Stomach (tissue), 8 donors: ENCODE measurements at regions not wholly inside any gene's neighbourhood (a gene's known extent, or its start where the extent isn't known, plus 50 kb on each side); places are given as distances from the start of the nearest gene placed in this dataset.

Source experiments
- DNase-seq, 2 donors: peaks; one replicate each; pipeline versions ENCODE4 v3.0.0 to v3.0.0-alpha.2; 2013 to 2019
- H3K27ac ChIP-seq, 5 donors: fragments of 200-600 bp in 4 of 5; sonication (generic) in 4 of 5; one replicate each; pipeline ENCODE4 v1.5.1; 2013 to 2019; ENCODE audit warnings: mild to moderate bottlenecking in 1 of 5, moderate library complexity in 1 of 5
- H3K27me3 ChIP-seq, 3 donors: fragments of 200-600 bp; sonication (generic); one replicate each; pipeline ENCODE4 v1.5.1; 2017 to 2019; ENCODE audit warnings: mixed run types in 1 of 3
- H3K36me3 ChIP-seq, 4 donors: fragments of 200-600 bp; sonication (generic); 1 replicate in 3 of 4; 2 replicates in 1 of 4; pipeline ENCODE4 v1.5.1; 2016 to 2019
- H3K4me1 ChIP-seq, 4 donors: fragments of 200-600 bp; sonication (generic); one replicate each; pipeline ENCODE4 v1.5.1; 2016 to 2019
- H3K4me3 ChIP-seq, 4 donors: fragments of 200-600 bp; sonication (generic) in 3 of 4; one replicate each; pipeline ENCODE4 v1.5.1; 2016 to 2019; ENCODE audit warnings: mild to moderate bottlenecking in 1 of 4
- H3K9me3 ChIP-seq, 4 donors: fragments of 200-600 bp; sonication (generic); one replicate each; pipeline ENCODE4 v1.5.1; 2016 to 2019
- EP300 ChIP-seq: sonication (generic); formaldehyde crosslinking; IDR thresholded peaks from one replicate; pipeline ENCODE4 v1.6.1; 2017; ENCODE audit warnings: antibody characterized with exemption
- POLR2A ChIP-seq, 4 donors: fragments of 450-650 bp; IDR thresholded peaks; one replicate each; pipeline ENCODE4 v1.6.1; 2016; ENCODE audit warnings: antibody characterized with exemption in 4 of 4, control low read depth in 2 of 4, mild to moderate bottlenecking in 1 of 4, moderate library complexity in 1 of 4
- POLR2AphosphoS5 ChIP-seq, 3 donors: sonication (generic); formaldehyde crosslinking; IDR thresholded peaks; one replicate each; pipeline ENCODE4 v1.6.1; 2016; ENCODE audit warnings: antibody characterized with exemption in 3 of 3
- WGBS, 5 donors: extraction: QIAGEN DNeasy Blood & Tissue Kit in 3 of 5; methylation state at CpG; one replicate each; pipeline versions ENCODE4 v1.1.5 to v1.1.7; 2013 to 2018; 5-methylcytosine and 5-hydroxymethylcytosine counted together
- intact Hi-C: fragments of 100-400 bp; cut with DNase I; formaldehyde crosslinking; loops from one replicate; pipeline ENCODE4 v1.15.1; 2023; ENCODE audit warnings: low total_unique reads
- TF ChIP-seq, protein P1 (sequence below), 7 experiments: fragments of 450-650 bp in 4 of 7; fragments of 200-600 bp in 3 of 7; sonication (generic) in 3 of 7; IDR thresholded peaks; one replicate each; pipeline ENCODE4 v1.5.1; 2016 to 2019; ENCODE audit warnings: antibody characterized with exemption in 7 of 7, control low read depth in 2 of 7, mild to moderate bottlenecking in 1 of 7
- donor health status: healthy with polysubstance abuse.
- donor health status: Bipolar disorder and iron deficiency.
- donor health status: healthy.

DNA sequence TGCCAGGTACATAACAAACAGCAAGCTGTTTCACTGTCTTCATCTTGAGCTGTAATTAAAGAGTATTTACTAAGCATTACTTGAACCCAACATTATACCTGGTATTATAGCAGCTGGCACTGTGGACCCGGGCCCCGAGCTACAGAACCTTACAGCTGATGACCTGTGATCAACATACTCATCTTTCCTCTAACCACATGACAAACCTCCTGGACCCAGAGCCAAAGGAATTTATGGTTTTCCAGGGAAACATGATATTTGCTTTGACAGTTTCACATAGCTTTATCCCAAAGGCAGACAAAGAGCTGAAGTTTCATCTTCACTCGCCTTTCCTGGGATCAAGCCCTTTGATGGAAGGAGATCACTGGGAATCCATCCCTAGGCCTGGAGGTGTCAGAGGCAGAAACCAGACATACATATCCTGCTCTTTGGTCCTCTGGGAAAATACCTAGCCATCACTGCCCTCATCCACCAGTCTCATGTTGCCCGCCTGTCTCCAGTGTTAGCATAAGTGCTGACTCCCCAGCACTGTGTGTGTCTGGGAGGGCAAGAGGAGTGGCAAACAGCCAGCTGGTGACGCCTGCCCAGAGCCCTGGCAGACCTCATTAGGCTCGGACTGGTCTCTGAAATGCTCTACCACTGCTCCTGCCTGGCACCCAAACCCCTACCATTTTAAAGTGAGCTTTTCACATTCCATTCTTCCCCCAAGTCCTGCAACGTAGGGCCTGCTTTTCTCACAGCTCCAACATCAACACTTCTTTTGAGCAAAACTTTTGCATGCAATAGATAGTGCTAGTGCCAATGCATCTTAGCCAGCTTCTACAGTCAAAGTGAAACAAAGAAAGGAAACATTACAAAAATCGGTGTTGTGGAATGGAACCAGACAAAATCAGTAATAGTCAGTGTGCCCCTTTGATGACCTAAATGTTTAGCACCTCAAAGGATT lies 138.8 kb upstream of the CTAGE1 start:
- TF ChIP-seq EP300 (no peak), POLR2AphosphoS5 (IDR thresholded peaks at IDR 0.05) (no peak), POLR2A (IDR thresholded peaks at IDR 0.05) (no peak)
- TF ChIP-seq, protein P1, sequence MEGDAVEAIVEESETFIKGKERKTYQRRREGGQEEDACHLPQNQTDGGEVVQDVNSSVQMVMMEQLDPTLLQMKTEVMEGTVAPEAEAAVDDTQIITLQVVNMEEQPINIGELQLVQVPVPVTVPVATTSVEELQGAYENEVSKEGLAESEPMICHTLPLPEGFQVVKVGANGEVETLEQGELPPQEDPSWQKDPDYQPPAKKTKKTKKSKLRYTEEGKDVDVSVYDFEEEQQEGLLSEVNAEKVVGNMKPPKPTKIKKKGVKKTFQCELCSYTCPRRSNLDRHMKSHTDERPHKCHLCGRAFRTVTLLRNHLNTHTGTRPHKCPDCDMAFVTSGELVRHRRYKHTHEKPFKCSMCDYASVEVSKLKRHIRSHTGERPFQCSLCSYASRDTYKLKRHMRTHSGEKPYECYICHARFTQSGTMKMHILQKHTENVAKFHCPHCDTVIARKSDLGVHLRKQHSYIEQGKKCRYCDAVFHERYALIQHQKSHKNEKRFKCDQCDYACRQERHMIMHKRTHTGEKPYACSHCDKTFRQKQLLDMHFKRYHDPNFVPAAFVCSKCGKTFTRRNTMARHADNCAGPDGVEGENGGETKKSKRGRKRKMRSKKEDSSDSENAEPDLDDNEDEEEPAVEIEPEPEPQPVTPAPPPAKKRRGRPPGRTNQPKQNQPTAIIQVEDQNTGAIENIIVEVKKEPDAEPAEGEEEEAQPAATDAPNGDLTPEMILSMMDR (IDR thresholded peaks at IDR 0.05): no peak
- intact Hi-C loops: no loop called here
- WGBS, 5 donors: 56 to 71% (median 63%) methylated on average over 8 of the region's 8 CpGs
- H3K36me3 ChIP-seq: no peaks in the 10 kb centered on the region
- peaks cover 7 to 26% (median 16%) of the 10 kb centered on the region in 4 donors for H3K4me1 ChIP-seq
- no peaks in the 10 kb centered on the region for H3K9me3 ChIP-seq
- H3K27me3 ChIP-seq: peaks cover 0 to 19% (median 8%) of the 10 kb centered on the region in 3 donors
- H3K4me3 ChIP-seq: no peak overlapping the region
- peak; percentile 55 to 60 for DNase-seq
- peak overlapping the region in 1 of 5 donors; percentile 9 for H3K27ac ChIP-seq

DNA sequence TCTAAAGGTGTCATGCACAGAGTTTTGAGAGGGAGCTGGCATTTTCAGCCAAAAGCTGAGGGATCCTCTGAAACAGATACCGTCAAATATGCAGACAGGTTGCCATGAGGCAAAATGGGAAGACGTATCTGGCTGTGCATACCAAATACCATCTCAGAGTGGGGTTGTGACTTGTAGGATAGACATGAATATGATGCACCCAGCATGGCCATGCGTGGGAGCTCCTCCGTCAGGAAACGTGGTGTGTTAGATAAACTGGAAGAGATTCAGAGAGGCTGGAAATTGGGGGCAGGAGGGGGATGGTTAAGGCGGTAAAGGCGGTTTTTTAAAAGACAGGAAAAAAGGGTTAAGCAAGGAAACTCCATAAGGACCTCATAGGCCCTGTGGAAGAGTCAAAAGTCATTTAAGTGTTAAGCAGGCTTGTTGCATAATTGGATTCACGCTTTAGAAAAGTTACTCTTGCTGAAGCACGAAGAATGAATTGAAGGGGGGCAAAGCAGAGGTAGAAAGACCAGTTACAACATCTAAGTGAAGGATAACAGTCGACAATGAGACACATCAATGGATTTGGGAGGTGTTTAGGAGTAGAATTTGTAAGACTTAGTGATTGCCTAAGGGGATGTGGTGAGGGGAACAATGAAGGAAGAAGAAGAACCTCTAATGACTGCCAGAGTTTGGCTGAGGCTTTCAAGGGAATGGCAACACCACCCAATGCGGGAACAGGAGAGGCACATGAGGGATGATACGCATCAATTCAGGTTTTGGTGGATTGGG lies 139.6 kb upstream of the CTAGE1 start:
- Histone ChIP-seq H3K27me3 (peaks cover 0 to 20% (median 8%) of the 10 kb centered on the region in 3 donors), H3K27ac (peak overlapping the region in 1 of 5 donors; percentile 9), H3K4me1 (peaks cover 7 to 23% (median 16%) of the 10 kb centered on the region in 4 donors), H3K9me3 (no peaks in the 10 kb centered on the region), H3K4me3 (no peak overlapping the region), H3K36me3 (no peaks in the 10 kb centered on the region)
- intact Hi-C loops: no loop called here
- DNase-seq: no peak
- WGBS, 5 donors: 88 to 92% (median 88%) methylated on average over 11 to 12 of the region's 12 CpGs
- TF ChIP-seq POLR2A (IDR thresholded peaks at IDR 0.05) (no peak), EP300 (no peak), POLR2AphosphoS5 (IDR thresholded peaks at IDR 0.05) (no peak)
- TF ChIP-seq, protein P1 (IDR thresholded peaks at IDR 0.05): no peak

DNA sequence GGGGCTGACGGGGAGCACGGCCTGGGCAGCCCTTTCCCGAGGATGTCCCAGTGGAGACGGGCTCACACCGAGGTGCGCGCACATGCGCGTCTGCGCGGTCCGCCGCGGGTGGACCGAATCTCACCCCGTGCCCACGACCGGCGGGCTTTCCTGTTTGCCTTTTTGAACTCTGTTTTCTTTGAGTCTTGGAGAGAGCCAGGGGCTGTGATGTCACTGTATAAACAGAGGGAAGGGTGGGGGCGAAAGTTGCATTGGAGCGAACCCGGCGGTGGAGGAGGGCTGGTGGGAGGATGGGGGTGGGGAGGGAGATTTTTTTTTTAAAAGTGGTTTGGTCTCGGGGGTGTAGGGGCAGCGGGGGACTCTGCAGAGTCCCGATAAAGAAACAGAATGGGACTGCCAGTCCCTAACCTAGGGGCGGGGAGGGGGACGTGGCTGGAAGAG lies 141.2 kb upstream of the CTAGE1 start:
- intact Hi-C loops: no loop called here
- Histone ChIP-seq H3K27me3 (peaks cover 0 to 26% (median 8%) of the 10 kb centered on the region in 3 donors), H3K36me3 (no peaks in the 10 kb centered on the region), H3K9me3 (no peaks in the 10 kb centered on the region), H3K4me3 (peak overlapping the region; percentile 49 to 59 (median 58)), H3K4me1 (peaks cover 7 to 27% (median 19%) of the 10 kb centered on the region in 4 donors), H3K27ac (peak overlapping the region in 4 of 5 donors; percentile 77 to 90 (median 81))
- WGBS, 5 donors: 3 to 7% (median 4%) methylated on average over 28 of the region's 28 CpGs
- DNase-seq: peak; percentile 47 to 90
- TF ChIP-seq, protein P1 (IDR thresholded peaks at IDR 0.05): no peak
- TF ChIP-seq POLR2AphosphoS5 (IDR thresholded peaks at IDR 0.05) (peak in 2 of 3 donors; percentile 10 to 14), POLR2A (IDR thresholded peaks at IDR 0.05) (no peak), EP300 (no peak)
